Nephron (organoid): ENCODE measurements at regions not wholly inside any gene's neighbourhood (a gene's known extent, or its start where the extent isn't known, plus 50 kb on each side); places are given as distances from the start of the nearest gene placed in this dataset.

Experiments used
- H3K27ac Mint-ChIP-seq, 3 experiments: 2 replicates each; pipeline ENCODE4 v1.8.0; 2020; ENCODE audit warnings: mixed read lengths in 3 of 3, mild to moderate bottlenecking in 2 of 3, moderate library complexity in 1 of 3
- H3K27me3 Mint-ChIP-seq: 2 replicates; pipeline ENCODE4 v1.8.0; 2021; ENCODE audit warnings: low read depth, mild to moderate bottlenecking, moderate library complexity, mixed read lengths
- H3K36me3 Mint-ChIP-seq: 2 replicates; pipeline ENCODE4 v1.8.0; 2020; ENCODE audit warnings: low read depth, mixed read lengths
- H3K4me1 Mint-ChIP-seq: 2 replicates; pipeline ENCODE4 v1.8.0; 2020; ENCODE audit warnings: mixed read lengths
- H3K4me3 Mint-ChIP-seq, 3 experiments: 2 replicates each; pipeline ENCODE4 v1.8.0; 2020; ENCODE audit warnings: mild to moderate bottlenecking in 3 of 3, mixed read lengths in 3 of 3, moderate library complexity in 2 of 3
- H3K9me3 Mint-ChIP-seq: 2 replicates; pipeline ENCODE4 v1.8.0; 2020; ENCODE audit warnings: mixed read lengths
- CTCF ChIP-seq, 3 experiments: fragments of 200-600 bp; sonication (generic); IDR thresholded peaks; one replicate each; pipeline ENCODE4 v1.5.0; 2021; ENCODE audit warnings: antibody characterized with exemption in 3 of 3; ENCODE audit not compliant: unreplicated experiment in 3 of 3

- H3K36me3 Mint-ChIP-seq = no peaks in the 10 kb centered on the region
- no peak overlapping the region for H3K4me3 Mint-ChIP-seq
- H3K4me1 Mint-ChIP-seq = no peaks in the 10 kb centered on the region
- H3K27ac Mint-ChIP-seq = no peak overlapping the region
- TF ChIP-seq CTCF (IDR thresholded peaks at IDR 0.05; ENCODE audit: unreplicated experiment in 3 of 3) = no peak
- H3K27me3 Mint-ChIP-seq = no peaks in the 10 kb centered on the region
- H3K9me3 Mint-ChIP-seq = peaks cover 2% of the 10 kb centered on the region
Measured at GRCh38 chrX:143800150-143800549, 79.6 kb upstream of the SPANXN2 start.

DNA sequence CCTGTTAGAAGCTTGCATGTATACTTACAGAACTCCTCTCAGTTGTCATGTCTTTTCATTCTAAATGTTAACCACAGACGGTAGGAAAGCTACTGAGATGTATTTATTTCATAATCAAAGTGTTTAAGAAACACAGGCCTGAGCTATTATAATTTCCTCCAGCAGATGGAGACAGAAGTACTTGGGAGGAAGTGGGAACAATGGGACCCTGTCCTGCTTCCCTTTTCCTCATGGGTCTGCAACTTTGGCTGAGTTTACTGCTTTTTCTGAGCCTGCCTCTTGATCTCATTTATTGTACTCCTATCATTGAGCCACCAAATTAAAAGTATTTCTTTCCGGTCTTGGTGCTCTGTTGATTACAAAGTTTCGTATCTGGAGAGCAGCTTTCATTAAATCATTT is 67.7 kb upstream of the SPANXN2 start:
- Mint-ChIP-seq H3K4me1 (no peaks in the 10 kb centered on the region), H3K36me3 (no peaks in the 10 kb centered on the region), H3K9me3 (peaks cover 3% of the 10 kb centered on the region), H3K27me3 (no peaks in the 10 kb centered on the region), H3K27ac (no peak overlapping the region), H3K4me3 (no peak overlapping the region)
- TF ChIP-seq CTCF (IDR thresholded peaks at IDR 0.05; ENCODE audit: unreplicated experiment in 3 of 3) = peak; percentile 33 to 45 (median 39)

GRCh38 chrX:143787341-143787740 is 66.8 kb upstream of the SPANXN2 start:
- Mint-ChIP-seq H3K4me1 (no peaks in the 10 kb centered on the region), H3K4me3 (no peak overlapping the region), H3K27ac (no peak overlapping the region), H3K36me3 (no peaks in the 10 kb centered on the region), H3K27me3 (no peaks in the 10 kb centered on the region), H3K9me3 (peaks cover under 1% of the 10 kb centered on the region)
- TF ChIP-seq CTCF (IDR thresholded peaks at IDR 0.05; ENCODE audit: unreplicated experiment in 3 of 3) = no peak

DNA sequence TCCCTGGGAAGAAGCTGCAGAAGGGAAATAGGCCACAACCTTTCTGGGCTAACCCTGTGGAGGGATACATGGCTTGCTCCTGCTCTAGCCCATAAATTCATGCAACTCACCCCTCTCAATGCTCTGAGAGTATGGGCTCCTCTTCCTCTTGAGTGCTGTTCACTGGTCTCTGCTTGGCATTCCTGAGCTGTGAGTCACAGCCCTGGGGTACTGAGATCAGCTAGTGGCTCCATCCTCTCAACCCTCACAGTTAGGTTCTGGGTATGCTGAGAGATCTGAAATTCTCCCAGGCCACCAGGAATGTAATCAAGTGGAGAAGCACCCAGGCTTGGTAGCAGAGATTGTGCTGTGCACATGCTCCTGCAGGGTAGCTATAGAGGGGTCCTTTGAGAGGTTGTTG is 60.6 kb upstream of the SPANXN2 start:
- Mint-ChIP-seq H3K36me3 (no peaks in the 10 kb centered on the region), H3K27me3 (no peaks in the 10 kb centered on the region), H3K9me3 (peaks cover 6% of the 10 kb centered on the region), H3K4me3 (no peak overlapping the region), H3K27ac (no peak overlapping the region), H3K4me1 (no peaks in the 10 kb centered on the region)
- no peak for TF ChIP-seq CTCF (IDR thresholded peaks at IDR 0.05; ENCODE audit: unreplicated experiment in 3 of 3)
